OCI-LY1 (cell line): ENCODE measurements at regions not wholly inside any gene's neighbourhood (a gene's known extent, or its start where the extent isn't known, plus 50 kb on each side); places are given as distances from the start of the nearest gene placed in this dataset.

Source experiments
- H2AFZ ChIP-seq: fragments of 200-600 bp; sonication (generic), shearing (Covaris generic); 2 replicates; pipeline ENCODE4 v1.6.0; 2014; ENCODE audit warnings: antibody characterized with exemption, mild to moderate bottlenecking, low read length
- H3F3A ChIP-seq: fragments of 200-600 bp; sonication (generic), shearing (Covaris generic); 2 replicates; pipeline ENCODE4 v1.6.0; 2014; ENCODE audit warnings: mild to moderate bottlenecking, antibody characterized with exemption, low read length, moderate library complexity; ENCODE audit not compliant: insufficient read depth
- H3K27ac ChIP-seq: fragments of 200-600 bp; sonication (generic); 2 replicates; pipeline ENCODE4 v1.5.1; 2014; ENCODE audit warnings: low read length, mixed run types, mild to moderate bottlenecking, low read depth; ENCODE audit not compliant: poor library complexity, severe bottlenecking
- H3K27me3 ChIP-seq: fragments of 200-600 bp; sonication (generic); 2 replicates; pipeline ENCODE4 v1.6.0; 2014; ENCODE audit warnings: antibody characterized with exemption, mild to moderate bottlenecking, low read length, moderate library complexity; ENCODE audit not compliant: insufficient read depth
- H3K36me3 ChIP-seq: fragments of 200-600 bp; sonication (generic); 2 replicates; pipeline ENCODE4 v1.6.1; 2014; ENCODE audit warnings: mild to moderate bottlenecking, antibody characterized with exemption, low read length, moderate library complexity, mixed read lengths; ENCODE audit not compliant: insufficient read depth
- H3K4me1 ChIP-seq: fragments of 200-600 bp; sonication (generic); 2 replicates; pipeline ENCODE4 v1.5.1; 2014; ENCODE audit warnings: mild to moderate bottlenecking, low read length, moderate library complexity; ENCODE audit not compliant: insufficient read depth, severe bottlenecking
- H3K4me2 ChIP-seq: fragments of 200-600 bp; sonication (generic), shearing (Covaris generic); 2 replicates; pipeline ENCODE4 v1.6.1; 2014; ENCODE audit warnings: low read length
- H3K4me3 ChIP-seq: fragments of 200-600 bp; sonication (generic); 2 replicates; pipeline ENCODE4 v1.5.1; 2014; ENCODE audit warnings: low read length, low read depth, mild to moderate bottlenecking, mixed read lengths; ENCODE audit not compliant: poor library complexity, severe bottlenecking
- H3K79me2 ChIP-seq: fragments of 200-600 bp; shearing (Covaris generic); 2 replicates; pipeline ENCODE4 v1.6.1; 2016; ENCODE audit warnings: mixed run types, low read length, mixed read lengths; ENCODE audit not compliant: insufficient read depth
- H3K9ac ChIP-seq: fragments of 200-600 bp; sonication (generic), shearing (Covaris generic); 2 replicates; pipeline ENCODE4 v1.6.1; 2014; ENCODE audit warnings: mild to moderate bottlenecking, low read length, mixed read lengths
- H3K9me2 ChIP-seq: fragments of 200-600 bp; sonication (generic), shearing (Covaris generic); 2 replicates; pipeline ENCODE4 v1.6.1; 2014; ENCODE audit warnings: low read depth, mild to moderate bottlenecking, low read length, mixed read lengths
- H3K9me3 ChIP-seq: fragments of 200-600 bp; shearing (Covaris generic); 2 replicates; pipeline ENCODE4 v1.6.1; 2014; ENCODE audit warnings: low read length, mixed read lengths
- H4K20me1 ChIP-seq: fragments of 200-600 bp; sonication (generic), shearing (Covaris generic); 2 replicates; pipeline ENCODE4 v1.6.0; 2016; ENCODE audit warnings: mild to moderate bottlenecking, low read length; ENCODE audit not compliant: insufficient read depth
- CTCF ChIP-seq: fragments of 200-600 bp; sonication (generic), shearing (Covaris generic); IDR thresholded peaks from 2 replicates; pipeline ENCODE4 v1.5.1; 2017; ENCODE audit warnings: mild to moderate bottlenecking, antibody characterized with exemption, low read length, moderate library complexity, mixed read lengths
- EZH2 ChIP-seq: fragments of 200-600 bp; sonication (generic), shearing (Covaris generic); IDR thresholded peaks from 2 replicates; pipeline ENCODE4 v1.8.0; 2017; ENCODE audit warnings: borderline replicate concordance, mixed run types, mild to moderate bottlenecking, antibody characterized with exemption, low read length, moderate library complexity, mixed read lengths

DNA sequence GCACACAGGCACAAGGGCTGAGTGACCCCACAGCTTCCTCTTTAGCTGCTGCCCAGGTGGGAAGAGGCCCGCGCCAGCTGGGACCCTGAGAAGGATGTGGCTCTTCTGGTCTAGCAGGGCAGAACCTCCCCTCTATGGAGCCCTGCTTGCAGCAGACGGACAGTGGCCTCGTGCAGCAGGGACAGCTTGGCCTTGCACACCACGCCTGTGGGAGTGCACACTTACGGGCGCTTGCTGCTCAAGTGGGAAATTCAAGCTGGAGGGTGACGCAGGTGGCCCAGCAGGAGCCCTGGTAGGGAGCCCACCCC lies 971.4 kb downstream of the BRD1 start:
- H4K20me1 ChIP-seq = no peaks in the 10 kb centered on the region
- H3K9ac ChIP-seq = no peak overlapping the region
- no peak overlapping the region for H3K4me2 ChIP-seq
- H3K27ac ChIP-seq = no peak overlapping the region
- no peaks in the 10 kb centered on the region for H3K4me1 ChIP-seq
- no peaks in the 10 kb centered on the region for H3K27me3 ChIP-seq
- no peaks in the 10 kb centered on the region for H3K9me3 ChIP-seq
- no peaks in the 10 kb centered on the region for H3F3A ChIP-seq
- H3K36me3 ChIP-seq = no peaks in the 10 kb centered on the region
- no peaks in the 10 kb centered on the region for H3K9me2 ChIP-seq
- no peak overlapping the region for H3K4me3 ChIP-seq
- no peaks in the 10 kb centered on the region for H3K79me2 ChIP-seq
- TF ChIP-seq EZH2 (no peak), CTCF (no peak)
- no peak overlapping the region for H2AFZ ChIP-seq

DNA sequence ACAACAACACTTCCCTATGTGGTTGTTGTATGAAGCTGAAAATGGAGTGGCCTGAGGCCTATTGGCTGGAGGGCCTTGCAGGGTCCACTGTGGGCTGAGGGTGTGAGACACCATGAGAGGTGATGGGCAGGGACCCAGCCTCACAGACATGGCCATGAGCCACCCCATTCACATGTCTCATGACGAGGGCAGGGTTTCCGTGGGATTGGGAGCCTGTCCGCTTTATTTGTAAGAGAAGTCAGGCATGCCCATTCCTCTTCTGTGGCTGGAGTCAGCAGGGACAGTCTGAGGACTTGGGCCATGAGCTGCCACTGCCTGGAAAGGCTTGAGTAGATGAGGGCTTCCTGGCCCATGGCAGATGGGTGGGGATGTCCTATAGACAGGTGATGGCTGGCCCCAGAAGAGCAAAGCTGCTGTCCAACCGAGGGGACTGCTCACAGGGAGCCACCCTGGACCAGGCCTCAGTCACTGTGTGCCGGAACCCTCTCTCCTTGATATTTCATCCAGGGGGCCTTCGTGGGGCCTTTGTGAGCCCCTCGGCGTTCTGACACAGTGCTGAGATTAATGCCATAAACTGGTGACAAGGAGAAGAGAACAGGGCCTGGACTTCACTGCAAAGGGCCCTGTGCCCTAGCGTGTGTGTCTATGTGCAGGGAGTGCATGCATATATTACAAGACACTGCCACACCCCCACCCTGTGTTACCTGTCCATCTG lies 971.9 kb downstream of the BRD1 start:
- no peaks in the 10 kb centered on the region for H3K4me1 ChIP-seq
- H3K79me2 ChIP-seq = no peaks in the 10 kb centered on the region
- no peak for TF ChIP-seq EZH2
- TF ChIP-seq CTCF = no peak
- H3K9me3 ChIP-seq = no peaks in the 10 kb centered on the region
- no peak overlapping the region for H3K4me2 ChIP-seq
- no peak overlapping the region for H2AFZ ChIP-seq
- no peaks in the 10 kb centered on the region for H3F3A ChIP-seq
- H3K27ac ChIP-seq = no peak overlapping the region
- H3K9me2 ChIP-seq = no peaks in the 10 kb centered on the region
- no peaks in the 10 kb centered on the region for H3K36me3 ChIP-seq
- no peaks in the 10 kb centered on the region for H4K20me1 ChIP-seq
- no peaks in the 10 kb centered on the region for H3K27me3 ChIP-seq
- H3K4me3 ChIP-seq = no peak overlapping the region
- no peak overlapping the region for H3K9ac ChIP-seq

DNA sequence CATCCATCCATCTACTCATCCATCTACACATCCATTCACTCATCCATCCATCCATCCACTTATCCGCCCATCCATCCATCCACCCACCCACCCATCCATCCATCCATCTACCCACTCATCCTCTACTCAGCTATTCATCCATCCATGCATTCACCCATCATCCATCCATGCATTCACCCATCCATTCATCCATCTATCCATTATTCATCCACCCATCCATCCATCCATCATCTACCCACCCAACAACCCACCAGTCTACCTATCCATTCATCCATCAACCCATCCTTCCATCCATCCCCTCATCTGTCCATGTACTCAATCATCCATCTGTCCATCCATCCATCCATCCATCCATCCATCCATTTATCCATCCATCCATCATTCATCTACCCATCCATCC lies 972.7 kb downstream of the BRD1 start:
- no peak overlapping the region for H3K4me3 ChIP-seq
- H3K27me3 ChIP-seq = no peaks in the 10 kb centered on the region
- H3K4me1 ChIP-seq = no peaks in the 10 kb centered on the region
- H3K4me2 ChIP-seq = no peak overlapping the region
- no peak for TF ChIP-seq CTCF
- TF ChIP-seq EZH2 = no peak
- H3K27ac ChIP-seq = no peak overlapping the region
- H4K20me1 ChIP-seq = no peaks in the 10 kb centered on the region
- H3K79me2 ChIP-seq = no peaks in the 10 kb centered on the region
- H3F3A ChIP-seq = no peaks in the 10 kb centered on the region
- no peaks in the 10 kb centered on the region for H3K9me3 ChIP-seq
- no peaks in the 10 kb centered on the region for H3K36me3 ChIP-seq
- H3K9me2 ChIP-seq = no peaks in the 10 kb centered on the region
- H3K9ac ChIP-seq = no peak overlapping the region
- H2AFZ ChIP-seq = no peak overlapping the region
